Immature natural killer cell (primary cell): ENCODE measurements at regions not wholly inside any gene's neighbourhood (a gene's known extent, or its start where the extent isn't known, plus 50 kb on each side); places are given as distances from the start of the nearest gene placed in this dataset.
A peak's percentile ranks its signal among the peaks of the same experiment; 100 is the strongest.
"Not testable (repeated sequence)": the region's sequence is repeated elsewhere in the genome, so short reads cannot be mapped to it uniquely, and the experiment has no call there.

ENCODE experiments used
- DNase-seq, 3 donors: peaks; one replicate each; pipeline ENCODE4 v3.0.0; 2022; ENCODE audit warnings: mixed read lengths in 1 of 3
- H3K27ac Mint-ChIP-seq, 6 donors: one replicate each; pipeline ENCODE4 v1.8.0; 2020; ENCODE audit warnings: mixed read lengths in 6 of 6, mild to moderate bottlenecking in 5 of 6, inconsistent platforms in 4 of 6, moderate library complexity in 3 of 6
- H3K27me3 Mint-ChIP-seq, 3 donors: one replicate each; pipeline ENCODE4 v1.8.0; 2020 to 2021; ENCODE audit warnings: low read depth in 3 of 3, mild to moderate bottlenecking in 3 of 3, mixed read lengths in 3 of 3, moderate library complexity in 3 of 3, inconsistent platforms in 1 of 3
- H3K36me3 Mint-ChIP-seq, 3 donors: one replicate each; pipeline ENCODE4 v1.8.0; 2020; ENCODE audit warnings: mixed read lengths in 3 of 3, inconsistent platforms in 2 of 3, mild to moderate bottlenecking in 2 of 3
- H3K4me1 Mint-ChIP-seq, 2 donors: one replicate each; pipeline ENCODE4 v1.8.0; 2020; ENCODE audit warnings: inconsistent platforms in 2 of 2, mild to moderate bottlenecking in 2 of 2, mixed read lengths in 2 of 2, moderate library complexity in 1 of 2
- H3K4me3 Mint-ChIP-seq, 5 donors: one replicate each; pipeline ENCODE4 v1.8.0; 2020; ENCODE audit warnings: mild to moderate bottlenecking in 5 of 5, mixed read lengths in 5 of 5, inconsistent platforms in 3 of 5, moderate library complexity in 3 of 5
- H3K9me3 Mint-ChIP-seq, 6 donors: one replicate each; pipeline ENCODE4 v1.8.0; 2020; ENCODE audit warnings: mild to moderate bottlenecking in 6 of 6, mixed read lengths in 6 of 6, inconsistent platforms in 4 of 6, moderate library complexity in 3 of 6

- Mint-ChIP-seq H3K27ac (peak overlapping the region in 1 of 6 donors; percentile 50), H3K4me1 (peaks cover 17 to 19% of the 10 kb centered on the region in 2 donors), H3K4me3 (peak overlapping the region in 2 of 5 donors; percentile 11 to 22)
- H3K9me3 Mint-ChIP-seq, H3K36me3 Mint-ChIP-seq, H3K27me3 Mint-ChIP-seq, DNase-seq: not testable (repeated sequence)
These were observed 106.9 kb upstream of the TEKT4 start for GRCh38 chr2:94764331-94764730.

DNA sequence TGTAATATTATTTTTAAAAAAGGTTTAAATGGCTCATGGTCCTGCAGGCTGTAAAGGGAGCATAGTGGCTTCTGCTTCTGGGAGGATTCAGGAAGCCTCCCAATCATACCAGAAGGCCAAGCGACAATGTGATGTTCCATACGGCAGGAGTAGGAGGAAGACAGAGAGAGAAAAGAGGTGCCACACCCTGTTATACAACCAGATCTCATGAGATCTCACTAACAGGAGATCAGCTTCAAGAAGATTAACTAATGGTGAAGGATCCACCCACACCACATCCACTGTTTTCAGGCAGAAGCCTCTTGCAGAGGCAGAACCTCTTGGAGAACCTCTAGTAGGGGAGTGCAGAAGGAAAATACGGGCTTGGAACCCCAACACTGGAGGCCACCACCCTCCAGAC, 103.9 kb upstream of the TEKT4 start:
- DNase-seq, result no peak
- Mint-ChIP-seq H3K27me3 (peaks cover 1 to 3% (median 2%) of the 10 kb centered on the region in 3 donors), H3K27ac (no peak overlapping the region), H3K9me3 (peaks cover 2 to 9% (median 4%) of the 10 kb centered on the region in 6 donors), H3K4me3 (no peak overlapping the region), H3K36me3 (peaks cover 0 to 4% (median 0%) of the 10 kb centered on the region in 3 donors), H3K4me1 (peaks cover 17 to 19% of the 10 kb centered on the region in 2 donors)

GRCh38 chr2:94769733-94770132, 101.5 kb upstream of the TEKT4 start:
- no peak for DNase-seq
- no peak overlapping the region for H3K4me3 Mint-ChIP-seq

DNA sequence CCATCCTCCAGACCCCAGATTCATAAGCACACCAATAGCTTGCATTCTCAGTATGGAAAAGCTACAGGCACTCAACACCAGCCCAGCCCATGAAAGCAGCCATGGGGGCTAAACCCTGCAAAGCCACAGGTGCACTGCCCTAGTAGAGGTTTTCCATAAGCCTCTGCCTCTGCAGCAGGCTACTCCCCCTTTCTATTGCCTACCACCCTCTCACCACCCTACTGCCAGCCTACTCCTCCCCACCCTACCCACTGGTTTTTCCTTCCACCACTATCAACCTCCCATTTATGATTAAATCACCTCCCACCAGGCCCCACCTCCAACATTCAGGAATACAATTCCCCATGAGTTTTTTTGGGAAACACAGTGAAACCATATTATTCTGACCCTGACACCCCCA, 96.4 kb upstream of the TEKT4 start:
- no peak for DNase-seq
- Mint-ChIP-seq H3K27ac (no peak overlapping the region), H3K27me3 (peaks cover 0 to 3% (median 1%) of the 10 kb centered on the region in 3 donors), H3K9me3 (peaks cover 0 to 10% (median 5%) of the 10 kb centered on the region in 6 donors), H3K4me1 (no peaks in the 10 kb centered on the region), H3K4me3 (no peak overlapping the region), H3K36me3 (no peaks in the 10 kb centered on the region)

More at GRCh38 chr2:94769733-94770132, 101.5 kb upstream of the TEKT4 start:
- H3K27me3 Mint-ChIP-seq, result peaks cover 0 to 3% (median 2%) of the 10 kb centered on the region in 3 donors
- H3K9me3 Mint-ChIP-seq, result peaks cover 0 to 9% (median 3%) of the 10 kb centered on the region in 6 donors
- no peak overlapping the region for H3K27ac Mint-ChIP-seq
- H3K36me3 Mint-ChIP-seq, result peaks cover 0 to 4% (median 0%) of the 10 kb centered on the region in 3 donors
- peaks cover 3 to 9% of the 10 kb centered on the region in 2 donors for H3K4me1 Mint-ChIP-seq

DNA sequence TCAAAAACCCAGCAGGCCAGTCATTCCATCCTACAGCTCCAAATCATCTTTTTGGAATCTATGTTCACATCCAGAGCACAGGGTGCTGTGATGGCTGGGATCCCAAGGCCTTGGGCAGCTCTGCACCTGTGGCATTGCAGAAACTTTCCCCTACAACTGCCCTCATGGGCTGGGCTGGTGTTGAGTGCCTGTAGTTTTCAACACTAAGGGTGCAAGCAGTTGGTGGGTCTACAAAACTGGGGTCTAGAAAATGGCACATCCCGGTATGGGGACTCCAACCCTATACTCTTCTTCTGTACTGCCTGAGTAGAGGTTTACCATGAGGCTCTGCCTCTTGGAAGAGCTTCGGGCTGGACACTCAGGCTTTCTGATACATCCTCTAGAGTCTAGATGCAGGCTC, 95.2 kb upstream of the TEKT4 start:
- no peak overlapping the region for H3K4me3 Mint-ChIP-seq
- H3K9me3 Mint-ChIP-seq, result peaks cover 0 to 6% (median 4%) of the 10 kb centered on the region in 6 donors
- H3K27me3 Mint-ChIP-seq, result peaks cover 1 to 3% (median 2%) of the 10 kb centered on the region in 3 donors
- no peak overlapping the region for H3K27ac Mint-ChIP-seq
- H3K36me3 Mint-ChIP-seq, result no peaks in the 10 kb centered on the region
- H3K4me1 Mint-ChIP-seq, result no peaks in the 10 kb centered on the region
- no peak for DNase-seq

DNA sequence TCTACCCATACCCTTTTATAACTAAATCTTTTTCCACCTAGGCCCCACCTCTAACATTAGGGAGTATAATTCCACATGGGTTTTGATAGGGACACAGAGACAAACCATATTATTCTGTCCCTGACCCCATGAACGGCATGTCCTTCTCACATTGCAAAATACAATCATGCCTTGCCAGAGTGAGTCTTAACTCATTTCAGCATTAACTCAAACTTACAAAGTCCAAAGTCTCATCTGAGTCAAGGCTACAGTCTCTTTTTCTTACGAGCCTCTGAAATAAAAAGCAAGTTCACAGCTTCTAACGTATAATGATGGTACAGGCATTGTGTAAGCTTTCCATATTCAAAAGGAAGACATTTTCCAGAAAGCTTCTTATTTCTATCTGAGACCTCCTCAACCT, 86.1 kb upstream of the TEKT4 start:
- H3K9me3 Mint-ChIP-seq, H3K27me3 Mint-ChIP-seq, DNase-seq, H3K4me1 Mint-ChIP-seq, H3K27ac Mint-ChIP-seq, H3K36me3 Mint-ChIP-seq, H3K4me3 Mint-ChIP-seq: not testable (repeated sequence)

GRCh38 chr2:94786424-94786823, 84.8 kb upstream of the TEKT4 start:
- not testable (repeated sequence) for DNase-seq, H3K27ac Mint-ChIP-seq, H3K4me1 Mint-ChIP-seq, H3K27me3 Mint-ChIP-seq, H3K36me3 Mint-ChIP-seq, H3K4me3 Mint-ChIP-seq, H3K9me3 Mint-ChIP-seq

DNA sequence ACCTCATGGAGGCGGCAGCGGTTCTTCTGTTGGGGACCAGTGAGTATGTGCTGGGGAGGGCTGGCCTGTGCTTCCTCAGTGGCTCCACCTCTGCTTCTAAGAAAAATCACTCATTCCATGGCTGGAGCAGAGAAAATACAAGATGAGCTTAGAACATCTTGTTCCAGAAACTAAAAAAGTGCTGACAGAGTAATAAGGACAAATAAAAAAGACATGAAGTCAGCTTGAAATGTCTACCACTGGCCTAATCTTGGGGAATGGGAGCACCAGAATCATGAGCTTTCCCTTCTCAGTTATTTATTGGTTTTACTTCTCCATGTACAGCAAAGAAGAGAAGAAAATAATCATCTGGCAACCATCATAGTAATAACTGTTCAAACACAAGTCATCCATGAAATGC, 81.1 kb upstream of the TEKT4 start:
- H3K27me3 Mint-ChIP-seq, H3K4me3 Mint-ChIP-seq, H3K27ac Mint-ChIP-seq, H3K9me3 Mint-ChIP-seq, DNase-seq, H3K36me3 Mint-ChIP-seq, H3K4me1 Mint-ChIP-seq: not testable (repeated sequence)

DNA sequence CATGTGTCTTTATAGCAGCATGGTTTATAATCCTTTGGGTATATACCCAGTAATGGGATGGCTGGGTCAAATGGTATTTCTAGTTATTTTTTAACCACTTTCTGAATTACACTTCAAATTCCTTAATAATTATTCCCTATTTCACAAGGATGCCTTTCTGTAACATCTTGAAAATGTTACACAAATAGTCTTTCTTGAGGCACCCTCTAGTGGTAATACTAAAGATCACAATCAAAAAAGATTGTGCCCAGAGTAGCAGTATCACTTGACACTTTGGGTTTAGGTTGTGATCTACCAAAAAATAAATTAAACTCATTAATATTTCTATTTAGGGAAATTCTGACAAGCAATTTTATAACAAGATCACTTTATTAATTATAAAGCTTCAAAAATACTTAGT, 74.0 kb upstream of the TEKT4 start:
- not testable (repeated sequence) for H3K9me3 Mint-ChIP-seq, DNase-seq, H3K4me1 Mint-ChIP-seq, H3K36me3 Mint-ChIP-seq, H3K4me3 Mint-ChIP-seq, H3K27ac Mint-ChIP-seq, H3K27me3 Mint-ChIP-seq
